Tibial nerve (tissue), 4 donors: ENCODE measurements at regions not wholly inside any gene's neighbourhood (a gene's known extent, or its start where the extent isn't known, plus 50 kb on each side); places are given as distances from the start of the nearest gene placed in this dataset.
"Not testable (repeated sequence)": the region's sequence is repeated elsewhere in the genome, so short reads cannot be mapped to it uniquely, and the experiment has no call there.

ENCODE experiments used
- DNase-seq, 2 donors: peaks; one replicate each; pipeline ENCODE4 v3.0.0-alpha.2; 2019; ENCODE audit warnings: low spot score in 2 of 2
- H3K27ac ChIP-seq, 4 donors: fragments of 200-600 bp; sonication (generic) in 3 of 4; one replicate each; pipeline ENCODE4 v1.5.1; 2017 to 2019; ENCODE audit warnings: mild to moderate bottlenecking in 1 of 4
- H3K27me3 ChIP-seq, 2 donors: fragments of 200-600 bp; sonication (generic) in 1 of 2; one replicate each; pipeline versions ENCODE4 v1.5.1 to v1.6.0; 2017 to 2019
- H3K36me3 ChIP-seq, 3 donors: fragments of 200-600 bp; sonication (generic); one replicate each; pipeline ENCODE4 v1.5.1; 2018 to 2019
- H3K4me1 ChIP-seq, 4 donors: fragments of 200-600 bp; sonication (generic) in 3 of 4; one replicate each; pipeline ENCODE4 v1.5.1; 2017 to 2019
- H3K4me3 ChIP-seq, 4 donors: fragments of 200-600 bp; sonication (generic) in 3 of 4; one replicate each; pipeline ENCODE4 v1.5.1; 2017 to 2019; ENCODE audit warnings: mild to moderate bottlenecking in 1 of 4, moderate library complexity in 1 of 4
- H3K9me3 ChIP-seq, 4 donors: fragments of 200-600 bp; sonication (generic) in 3 of 4; one replicate each; pipeline ENCODE4 v1.5.1; 2017 to 2019
- EP300 ChIP-seq, 2 donors: sonication (generic); formaldehyde crosslinking; IDR thresholded peaks; one replicate each; pipeline ENCODE4 v1.6.1; 2017; ENCODE audit warnings: antibody characterized with exemption in 2 of 2, mild to moderate bottlenecking in 1 of 2
- POLR2A ChIP-seq, 2 donors: fragments of 450-650 bp; IDR thresholded peaks; one replicate each; pipeline ENCODE4 v1.6.1; 2017; ENCODE audit warnings: antibody characterized with exemption in 2 of 2, mild to moderate bottlenecking in 2 of 2, moderate library complexity in 2 of 2
- WGBS, 2 donors: methylation state at CpG; one replicate each; pipeline ENCODE4 v1.1.5; 2018; 5-methylcytosine and 5-hydroxymethylcytosine counted together
- TF ChIP-seq, protein P1 (sequence below), 5 experiments: fragments of 200-600 bp in 3 of 5; fragments of 450-650 bp in 2 of 5; sonication (generic) in 3 of 5; IDR thresholded peaks; one replicate each; pipeline ENCODE4 v1.5.1; 2016 to 2019; ENCODE audit warnings: antibody characterized with exemption in 5 of 5, mild to moderate bottlenecking in 3 of 5, moderate library complexity in 2 of 5

DNA sequence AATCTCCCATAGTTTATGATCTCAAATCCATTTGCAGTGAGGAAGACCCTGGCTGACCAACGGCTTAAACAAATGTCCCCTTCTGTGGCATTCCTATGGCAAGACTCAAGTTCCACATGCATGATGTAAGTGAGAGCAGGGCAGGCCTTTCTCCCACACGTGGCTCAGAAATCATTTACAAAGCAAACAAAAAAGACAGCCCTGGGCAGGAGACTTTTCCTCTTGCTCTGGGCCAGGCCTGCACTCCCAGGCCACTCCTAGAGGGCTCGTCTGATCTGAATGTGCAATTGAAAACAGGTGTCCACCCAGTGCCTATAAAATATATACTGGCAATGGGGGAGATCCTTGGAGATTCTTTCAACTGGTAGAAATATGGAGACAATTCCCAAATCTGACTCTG is 123.1 kb downstream of the DMRT2 start:
- Histone ChIP-seq H3K4me1 (no peaks in the 10 kb centered on the region), H3K27me3 (no peaks in the 10 kb centered on the region), H3K4me3 (no peak overlapping the region), H3K36me3 (no peaks in the 10 kb centered on the region), H3K27ac (no peak overlapping the region), H3K9me3 (peaks cover 0 to 15% (median 0%) of the 10 kb centered on the region in 4 donors)
- no peak for DNase-seq
- TF ChIP-seq, protein P1, sequence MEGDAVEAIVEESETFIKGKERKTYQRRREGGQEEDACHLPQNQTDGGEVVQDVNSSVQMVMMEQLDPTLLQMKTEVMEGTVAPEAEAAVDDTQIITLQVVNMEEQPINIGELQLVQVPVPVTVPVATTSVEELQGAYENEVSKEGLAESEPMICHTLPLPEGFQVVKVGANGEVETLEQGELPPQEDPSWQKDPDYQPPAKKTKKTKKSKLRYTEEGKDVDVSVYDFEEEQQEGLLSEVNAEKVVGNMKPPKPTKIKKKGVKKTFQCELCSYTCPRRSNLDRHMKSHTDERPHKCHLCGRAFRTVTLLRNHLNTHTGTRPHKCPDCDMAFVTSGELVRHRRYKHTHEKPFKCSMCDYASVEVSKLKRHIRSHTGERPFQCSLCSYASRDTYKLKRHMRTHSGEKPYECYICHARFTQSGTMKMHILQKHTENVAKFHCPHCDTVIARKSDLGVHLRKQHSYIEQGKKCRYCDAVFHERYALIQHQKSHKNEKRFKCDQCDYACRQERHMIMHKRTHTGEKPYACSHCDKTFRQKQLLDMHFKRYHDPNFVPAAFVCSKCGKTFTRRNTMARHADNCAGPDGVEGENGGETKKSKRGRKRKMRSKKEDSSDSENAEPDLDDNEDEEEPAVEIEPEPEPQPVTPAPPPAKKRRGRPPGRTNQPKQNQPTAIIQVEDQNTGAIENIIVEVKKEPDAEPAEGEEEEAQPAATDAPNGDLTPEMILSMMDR (IDR thresholded peaks at IDR 0.05): no peak
- WGBS, 2 donors: 17 to 30% methylated on average over 3 of the region's 3 CpGs

DNA sequence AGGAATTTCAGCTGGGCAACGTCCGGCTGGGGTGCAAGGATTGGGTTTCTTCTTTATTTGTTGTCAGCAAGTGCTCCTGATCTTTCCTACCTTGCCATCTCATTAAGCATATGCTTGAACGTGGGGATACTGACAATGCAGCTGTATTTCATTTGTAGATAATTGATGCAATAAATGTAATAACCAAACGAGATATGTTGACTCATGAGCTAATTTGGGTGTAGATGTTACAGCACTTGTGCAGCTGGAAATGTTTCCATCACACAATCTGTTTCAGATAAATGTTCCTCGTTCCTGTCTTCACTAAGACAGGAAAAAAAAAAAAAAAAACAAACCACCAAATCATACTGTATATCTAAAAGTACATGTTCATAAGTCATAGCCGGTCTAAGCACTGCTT is 123.8 kb downstream of the DMRT2 start:
- H3K36me3 ChIP-seq: no peaks in the 10 kb centered on the region
- no peak for DNase-seq
- H3K27me3 ChIP-seq: no peaks in the 10 kb centered on the region
- TF ChIP-seq, protein P1 (IDR thresholded peaks at IDR 0.05): no peak
- no peak for TF ChIP-seq POLR2A (IDR thresholded peaks at IDR 0.05)
- no peak for TF ChIP-seq EP300 (IDR thresholded peaks at IDR 0.05)
- no peaks in the 10 kb centered on the region for H3K4me1 ChIP-seq
- no peak overlapping the region for H3K4me3 ChIP-seq
- H3K27ac ChIP-seq: no peak overlapping the region
- peaks cover 0 to 8% (median 0%) of the 10 kb centered on the region in 4 donors for H3K9me3 ChIP-seq
- WGBS, 2 donors: 49 to 52% methylated on average over 6 of the region's 6 CpGs

DNA sequence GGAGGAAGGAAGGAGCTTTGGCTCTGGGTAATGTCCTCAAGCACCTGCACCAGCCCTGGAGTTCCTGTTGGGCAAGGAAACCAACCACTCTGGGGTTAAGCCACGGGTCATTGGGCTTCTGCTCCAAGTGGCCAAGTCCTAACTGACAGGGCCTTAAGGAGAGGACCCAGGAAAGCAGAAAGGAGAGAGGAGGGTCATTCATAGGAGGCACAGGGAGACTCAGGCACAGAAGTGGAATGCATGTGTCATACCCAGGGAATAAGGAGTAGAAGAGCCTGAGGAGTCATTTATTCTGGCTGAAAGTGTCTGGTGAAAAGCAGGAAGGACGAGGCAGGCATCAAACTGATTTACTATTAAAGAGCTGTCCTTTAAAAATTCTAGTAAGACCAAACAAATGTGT is 129.2 kb downstream of the DMRT2 start:
- 25 to 28% methylated on average over 2 of the region's 2 CpGs for WGBS, 2 donors
- TF ChIP-seq, protein P1 (IDR thresholded peaks at IDR 0.05): no peak
- no peak for TF ChIP-seq EP300 (IDR thresholded peaks at IDR 0.05)
- no peak for TF ChIP-seq POLR2A (IDR thresholded peaks at IDR 0.05)
- no peak for DNase-seq

DNA sequence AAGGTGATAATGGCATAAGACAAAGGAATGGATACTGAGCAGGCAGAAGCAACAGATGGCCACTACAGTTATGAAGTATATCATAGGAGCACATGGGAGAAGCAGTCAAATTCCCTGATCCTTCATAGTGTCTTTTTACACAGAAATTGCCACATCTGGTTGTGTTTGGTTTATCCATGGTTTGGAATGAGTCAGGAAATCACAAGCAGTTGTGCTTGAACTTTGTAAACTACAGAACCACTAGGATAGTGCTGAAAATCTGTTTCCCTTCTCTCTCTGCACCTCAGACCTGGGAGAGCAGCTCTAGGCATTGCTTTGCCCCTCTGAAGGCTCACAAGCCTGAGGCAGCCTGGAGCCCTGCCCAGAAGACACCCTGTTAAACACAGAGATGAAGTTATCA is 134.0 kb downstream of the DMRT2 start:
- Histone ChIP-seq H3K27me3 (no peaks in the 10 kb centered on the region), H3K4me1 (no peaks in the 10 kb centered on the region), H3K9me3 (peaks cover 0 to 36% (median 0%) of the 10 kb centered on the region in 4 donors), H3K36me3 (no peaks in the 10 kb centered on the region), H3K27ac (no peak overlapping the region), H3K4me3 (no peak overlapping the region)
- DNase-seq: no peak
- no peak for TF ChIP-seq EP300 (IDR thresholded peaks at IDR 0.05)

More for the DNA sequence above, 129.2 kb downstream of the DMRT2 start:
- H3K27ac ChIP-seq: no peak overlapping the region
- no peak overlapping the region for H3K4me3 ChIP-seq
- no peaks in the 10 kb centered on the region for H3K36me3 ChIP-seq
- H3K4me1 ChIP-seq: no peaks in the 10 kb centered on the region
- H3K27me3 ChIP-seq: no peaks in the 10 kb centered on the region
- peaks cover 0 to 6% (median 0%) of the 10 kb centered on the region in 4 donors for H3K9me3 ChIP-seq

DNA sequence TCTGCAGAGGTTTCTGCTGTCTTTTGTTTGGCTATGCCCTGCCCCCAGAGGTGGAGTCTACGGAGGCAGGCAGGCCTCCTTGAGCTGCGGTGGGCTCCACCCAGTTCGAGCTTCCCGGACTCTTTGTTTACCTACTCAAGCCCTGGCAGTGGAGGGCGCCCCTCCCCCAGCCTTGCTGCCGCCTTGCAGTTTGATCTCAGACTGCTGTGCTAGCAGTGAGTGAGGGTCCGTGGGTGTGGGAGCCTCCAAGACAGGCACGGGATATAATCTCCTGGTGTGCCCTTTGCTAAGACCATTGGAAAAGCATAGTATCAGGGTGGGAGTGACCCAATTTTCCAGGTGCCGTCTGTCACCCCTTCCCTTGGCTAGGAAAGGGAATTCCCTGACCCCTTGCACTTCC is 137.0 kb downstream of the DMRT2 start:
- not testable (repeated sequence) for DNase-seq, H3K27ac ChIP-seq, H3K4me3 ChIP-seq, H3K27me3 ChIP-seq, H3K36me3 ChIP-seq, H3K4me1 ChIP-seq
- peaks cover 0 to 33% (median 0%) of the 10 kb centered on the region in 4 donors for H3K9me3 ChIP-seq
- WGBS, 2 donors: 85 to 93% methylated on average over 9 of the region's 9 CpGs

DNA sequence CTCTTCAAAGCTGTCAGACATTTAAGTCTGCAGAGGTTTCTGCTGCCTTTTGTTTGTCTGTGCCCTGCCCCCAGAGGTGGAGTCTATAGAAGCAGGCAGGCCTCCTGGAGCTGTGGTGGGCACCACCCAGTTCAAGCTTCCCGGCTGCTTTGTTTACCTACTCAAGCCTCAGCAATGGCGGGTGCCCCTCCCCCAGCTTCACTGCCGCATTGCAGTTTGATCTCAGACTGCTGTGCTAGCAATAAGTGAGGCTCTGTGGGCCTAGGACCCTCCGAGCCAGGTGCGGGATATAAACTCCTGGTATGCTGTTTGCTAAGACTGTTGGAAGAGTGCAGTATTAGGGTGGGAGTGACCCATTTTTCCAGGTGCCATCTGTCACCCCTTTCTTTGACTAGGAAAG is 145.5 kb downstream of the DMRT2 start:
- 72 to 85% methylated on average over 5 of the region's 5 CpGs for WGBS, 2 donors
- not testable (repeated sequence) for DNase-seq, H3K9me3 ChIP-seq

DNA sequence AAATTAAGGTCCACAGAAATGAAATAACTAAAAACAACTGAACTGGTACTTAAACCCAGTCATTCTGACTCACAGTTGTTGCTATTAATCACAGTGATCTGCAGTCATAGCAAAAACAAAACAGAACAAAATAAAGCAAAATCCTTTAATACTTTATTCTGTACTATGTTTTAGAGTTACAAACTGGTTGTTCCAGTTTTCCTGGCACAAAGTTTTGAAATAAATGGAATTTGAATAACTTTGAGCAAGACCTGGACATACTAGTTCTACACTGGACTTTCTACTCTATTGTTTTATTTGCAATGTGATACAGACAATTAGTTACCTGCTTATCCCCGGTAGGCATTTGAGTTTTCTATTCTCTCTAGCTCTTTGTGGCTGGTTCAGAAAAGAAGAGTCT is 147.9 kb downstream of the DMRT2 start:
- Histone ChIP-seq H3K36me3 (no peaks in the 10 kb centered on the region), H3K27ac (no peak overlapping the region), H3K4me1 (no peaks in the 10 kb centered on the region), H3K4me3 (no peak overlapping the region), H3K27me3 (no peaks in the 10 kb centered on the region), H3K9me3 (no peaks in the 10 kb centered on the region)
- TF ChIP-seq, protein P1 (IDR thresholded peaks at IDR 0.05): no peak
- no peak for TF ChIP-seq EP300 (IDR thresholded peaks at IDR 0.05)
- DNase-seq: no peak
- WGBS, 2 donors: 74 to 97% methylated on average over 1 of the region's 1 CpG

More for the DNA sequence above, 145.5 kb downstream of the DMRT2 start:
- H3K27me3 ChIP-seq, H3K27ac ChIP-seq, H3K36me3 ChIP-seq, H3K4me3 ChIP-seq, H3K4me1 ChIP-seq: not testable (repeated sequence)
